ENCODE measurements at regions not wholly inside any gene's neighbourhood (a gene's known extent, or its start where the extent isn't known, plus 50 kb on each side); places are given as distances from the start of the nearest gene placed in this dataset.

DNA sequence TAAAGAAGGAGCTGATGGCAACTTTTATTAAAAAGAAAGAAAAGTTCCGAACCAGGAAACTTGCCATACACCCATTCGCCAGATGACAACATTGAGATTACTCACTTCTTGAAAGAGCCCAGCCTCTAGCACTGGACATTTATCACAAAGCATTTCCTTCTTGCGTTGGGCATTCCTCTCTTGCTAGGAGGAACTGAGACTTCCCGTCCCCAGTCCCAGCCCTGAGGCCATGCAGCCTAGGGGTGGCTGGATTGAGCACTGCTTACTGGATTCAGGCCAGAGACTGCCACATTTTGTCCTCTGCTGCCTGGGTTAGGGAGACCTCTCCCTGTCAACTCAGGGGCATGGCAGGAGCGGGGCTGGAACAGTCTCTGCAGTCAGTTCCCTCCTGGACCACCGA is 80.1 kb downstream of the SDC1 start:
- TF ChIP-seq EZH2 (IDR thresholded peaks at IDR 0.05) (no peak), POLR2A (IDR thresholded peaks at IDR 0.05; ENCODE audit: borderline replicate concordance, extremely low read depth, insufficient read depth, insufficient read length) (no peak), EZH2phosphoT487 (IDR thresholded peaks at IDR 0.05; ENCODE audit: borderline replicate concordance) (no peak), SIN3A (IDR thresholded peaks at IDR 0.05; ENCODE audit: low read depth) (no peak), TCF7L2 (IDR thresholded peaks at IDR 0.05; ENCODE audit: borderline replicate concordance, extremely low read depth, insufficient read depth, insufficient read length) (no peak), POLR2AphosphoS5 (IDR thresholded peaks at IDR 0.05; ENCODE audit: low read depth, low read length) (no peak), JUND (IDR thresholded peaks at IDR 0.05) (no peak)
- TF ChIP-seq, protein P1, sequence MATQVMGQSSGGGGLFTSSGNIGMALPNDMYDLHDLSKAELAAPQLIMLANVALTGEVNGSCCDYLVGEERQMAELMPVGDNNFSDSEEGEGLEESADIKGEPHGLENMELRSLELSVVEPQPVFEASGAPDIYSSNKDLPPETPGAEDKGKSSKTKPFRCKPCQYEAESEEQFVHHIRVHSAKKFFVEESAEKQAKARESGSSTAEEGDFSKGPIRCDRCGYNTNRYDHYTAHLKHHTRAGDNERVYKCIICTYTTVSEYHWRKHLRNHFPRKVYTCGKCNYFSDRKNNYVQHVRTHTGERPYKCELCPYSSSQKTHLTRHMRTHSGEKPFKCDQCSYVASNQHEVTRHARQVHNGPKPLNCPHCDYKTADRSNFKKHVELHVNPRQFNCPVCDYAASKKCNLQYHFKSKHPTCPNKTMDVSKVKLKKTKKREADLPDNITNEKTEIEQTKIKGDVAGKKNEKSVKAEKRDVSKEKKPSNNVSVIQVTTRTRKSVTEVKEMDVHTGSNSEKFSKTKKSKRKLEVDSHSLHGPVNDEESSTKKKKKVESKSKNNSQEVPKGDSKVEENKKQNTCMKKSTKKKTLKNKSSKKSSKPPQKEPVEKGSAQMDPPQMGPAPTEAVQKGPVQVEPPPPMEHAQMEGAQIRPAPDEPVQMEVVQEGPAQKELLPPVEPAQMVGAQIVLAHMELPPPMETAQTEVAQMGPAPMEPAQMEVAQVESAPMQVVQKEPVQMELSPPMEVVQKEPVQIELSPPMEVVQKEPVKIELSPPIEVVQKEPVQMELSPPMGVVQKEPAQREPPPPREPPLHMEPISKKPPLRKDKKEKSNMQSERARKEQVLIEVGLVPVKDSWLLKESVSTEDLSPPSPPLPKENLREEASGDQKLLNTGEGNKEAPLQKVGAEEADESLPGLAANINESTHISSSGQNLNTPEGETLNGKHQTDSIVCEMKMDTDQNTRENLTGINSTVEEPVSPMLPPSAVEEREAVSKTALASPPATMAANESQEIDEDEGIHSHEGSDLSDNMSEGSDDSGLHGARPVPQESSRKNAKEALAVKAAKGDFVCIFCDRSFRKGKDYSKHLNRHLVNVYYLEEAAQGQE (IDR thresholded peaks at IDR 0.05; ENCODE audit: low read depth), result no peak
- TF ChIP-seq, protein P2, sequence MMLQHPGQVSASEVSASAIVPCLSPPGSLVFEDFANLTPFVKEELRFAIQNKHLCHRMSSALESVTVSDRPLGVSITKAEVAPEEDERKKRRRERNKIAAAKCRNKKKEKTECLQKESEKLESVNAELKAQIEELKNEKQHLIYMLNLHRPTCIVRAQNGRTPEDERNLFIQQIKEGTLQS (IDR thresholded peaks at IDR 0.05), result no peak
- TF ChIP-seq, protein P3, sequence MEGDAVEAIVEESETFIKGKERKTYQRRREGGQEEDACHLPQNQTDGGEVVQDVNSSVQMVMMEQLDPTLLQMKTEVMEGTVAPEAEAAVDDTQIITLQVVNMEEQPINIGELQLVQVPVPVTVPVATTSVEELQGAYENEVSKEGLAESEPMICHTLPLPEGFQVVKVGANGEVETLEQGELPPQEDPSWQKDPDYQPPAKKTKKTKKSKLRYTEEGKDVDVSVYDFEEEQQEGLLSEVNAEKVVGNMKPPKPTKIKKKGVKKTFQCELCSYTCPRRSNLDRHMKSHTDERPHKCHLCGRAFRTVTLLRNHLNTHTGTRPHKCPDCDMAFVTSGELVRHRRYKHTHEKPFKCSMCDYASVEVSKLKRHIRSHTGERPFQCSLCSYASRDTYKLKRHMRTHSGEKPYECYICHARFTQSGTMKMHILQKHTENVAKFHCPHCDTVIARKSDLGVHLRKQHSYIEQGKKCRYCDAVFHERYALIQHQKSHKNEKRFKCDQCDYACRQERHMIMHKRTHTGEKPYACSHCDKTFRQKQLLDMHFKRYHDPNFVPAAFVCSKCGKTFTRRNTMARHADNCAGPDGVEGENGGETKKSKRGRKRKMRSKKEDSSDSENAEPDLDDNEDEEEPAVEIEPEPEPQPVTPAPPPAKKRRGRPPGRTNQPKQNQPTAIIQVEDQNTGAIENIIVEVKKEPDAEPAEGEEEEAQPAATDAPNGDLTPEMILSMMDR (IDR thresholded peaks at IDR 0.05 in 2 of 3, conservative IDR thresholded peaks at IDR 0.05 in 1 of 3; ENCODE audit: borderline replicate concordance in 1 of 3, insufficient read depth in 1 of 3, low read depth in 2 of 3, low read length in 2 of 3), result no peak
